Suprapubic skin (tissue), 4 donors: ENCODE measurements at regions not wholly inside any gene's neighbourhood (a gene's known extent, or its start where the extent isn't known, plus 50 kb on each side); places are given as distances from the start of the nearest gene placed in this dataset.

ENCODE experiments used
- EP300 ChIP-seq: sonication (generic); formaldehyde crosslinking; IDR thresholded peaks from one replicate; pipeline ENCODE4 v1.6.1; 2017; ENCODE audit warnings: antibody characterized with exemption
- POLR2A ChIP-seq, 2 donors: fragments of 450-650 bp; IDR thresholded peaks; one replicate each; pipeline ENCODE4 v1.6.1; 2017; ENCODE audit warnings: antibody characterized with exemption in 2 of 2, mild to moderate bottlenecking in 2 of 2, moderate library complexity in 2 of 2
- POLR2AphosphoS5 ChIP-seq, 3 donors: sonication (generic); formaldehyde crosslinking; IDR thresholded peaks; one replicate each; pipeline ENCODE4 v1.6.1; 2017; ENCODE audit warnings: antibody characterized with exemption in 3 of 3
- TF ChIP-seq, protein P1 (sequence below), 2 donors: fragments of 200-600 bp in 1 of 2; fragments of 450-650 bp in 1 of 2; sonication (generic) in 1 of 2; IDR thresholded peaks; one replicate each; pipeline ENCODE4 v1.5.1; 2016 to 2019; ENCODE audit warnings: antibody characterized with exemption in 2 of 2, mild to moderate bottlenecking in 1 of 2, moderate library complexity in 1 of 2

GRCh38 chr10:123607386-123607785 lies 58.8 kb upstream of the GPR26 start:
- TF ChIP-seq POLR2A (IDR thresholded peaks at IDR 0.05) (no peak), POLR2AphosphoS5 (IDR thresholded peaks at IDR 0.05) (no peak), EP300 (no peak)
- TF ChIP-seq, protein P1, sequence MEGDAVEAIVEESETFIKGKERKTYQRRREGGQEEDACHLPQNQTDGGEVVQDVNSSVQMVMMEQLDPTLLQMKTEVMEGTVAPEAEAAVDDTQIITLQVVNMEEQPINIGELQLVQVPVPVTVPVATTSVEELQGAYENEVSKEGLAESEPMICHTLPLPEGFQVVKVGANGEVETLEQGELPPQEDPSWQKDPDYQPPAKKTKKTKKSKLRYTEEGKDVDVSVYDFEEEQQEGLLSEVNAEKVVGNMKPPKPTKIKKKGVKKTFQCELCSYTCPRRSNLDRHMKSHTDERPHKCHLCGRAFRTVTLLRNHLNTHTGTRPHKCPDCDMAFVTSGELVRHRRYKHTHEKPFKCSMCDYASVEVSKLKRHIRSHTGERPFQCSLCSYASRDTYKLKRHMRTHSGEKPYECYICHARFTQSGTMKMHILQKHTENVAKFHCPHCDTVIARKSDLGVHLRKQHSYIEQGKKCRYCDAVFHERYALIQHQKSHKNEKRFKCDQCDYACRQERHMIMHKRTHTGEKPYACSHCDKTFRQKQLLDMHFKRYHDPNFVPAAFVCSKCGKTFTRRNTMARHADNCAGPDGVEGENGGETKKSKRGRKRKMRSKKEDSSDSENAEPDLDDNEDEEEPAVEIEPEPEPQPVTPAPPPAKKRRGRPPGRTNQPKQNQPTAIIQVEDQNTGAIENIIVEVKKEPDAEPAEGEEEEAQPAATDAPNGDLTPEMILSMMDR (IDR thresholded peaks at IDR 0.05) = no peak
